Peyer's patch (tissue), 4 donors: ENCODE measurements at regions not wholly inside any gene's neighbourhood (a gene's known extent, or its start where the extent isn't known, plus 50 kb on each side); places are given as distances from the start of the nearest gene placed in this dataset.

ENCODE experiments used
- POLR2A ChIP-seq, 2 donors: fragments of 450-650 bp; IDR thresholded peaks; one replicate each; pipeline ENCODE4 v1.5.1; 2017; ENCODE audit warnings: antibody characterized with exemption in 2 of 2, mild to moderate bottlenecking in 2 of 2, moderate library complexity in 2 of 2
- TF ChIP-seq, protein P1 (sequence below), 6 experiments: fragments of 450-650 bp in 4 of 6; fragments of 200-600 bp in 2 of 6; sonication (generic) in 1 of 6; IDR thresholded peaks; one replicate each; pipeline ENCODE4 v1.5.1; 2017 to 2019; ENCODE audit warnings: antibody characterized with exemption in 6 of 6, mild to moderate bottlenecking in 3 of 6, moderate library complexity in 1 of 6

DNA sequence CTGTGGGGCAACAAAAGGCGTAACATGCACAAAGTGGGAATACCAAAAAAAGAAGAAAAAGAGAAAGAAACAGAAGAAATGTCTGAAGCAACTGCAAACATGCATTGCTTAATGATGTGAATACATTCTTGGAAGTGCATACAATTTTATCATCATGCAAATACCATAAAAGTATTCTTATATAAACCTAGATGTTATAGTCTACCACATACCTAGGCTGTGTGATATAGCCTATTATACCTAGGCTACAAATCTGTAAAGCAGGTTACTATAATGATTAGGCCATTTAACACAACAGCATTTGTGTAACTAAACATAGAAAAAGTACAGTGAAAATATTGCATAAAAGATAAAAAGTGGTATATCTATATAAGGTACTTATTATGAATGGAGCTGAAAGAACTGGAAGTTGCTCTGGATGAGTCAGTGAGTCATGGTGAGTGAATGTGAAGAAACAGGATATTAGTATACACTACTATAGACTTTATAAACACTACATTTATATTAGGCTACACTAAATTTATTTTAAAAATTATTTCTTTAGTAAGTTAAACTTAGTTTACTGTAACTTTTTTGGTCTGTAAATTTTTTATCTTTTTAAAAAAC, 319.4 kb upstream of the KCNH7 start:
- TF ChIP-seq, protein P1, sequence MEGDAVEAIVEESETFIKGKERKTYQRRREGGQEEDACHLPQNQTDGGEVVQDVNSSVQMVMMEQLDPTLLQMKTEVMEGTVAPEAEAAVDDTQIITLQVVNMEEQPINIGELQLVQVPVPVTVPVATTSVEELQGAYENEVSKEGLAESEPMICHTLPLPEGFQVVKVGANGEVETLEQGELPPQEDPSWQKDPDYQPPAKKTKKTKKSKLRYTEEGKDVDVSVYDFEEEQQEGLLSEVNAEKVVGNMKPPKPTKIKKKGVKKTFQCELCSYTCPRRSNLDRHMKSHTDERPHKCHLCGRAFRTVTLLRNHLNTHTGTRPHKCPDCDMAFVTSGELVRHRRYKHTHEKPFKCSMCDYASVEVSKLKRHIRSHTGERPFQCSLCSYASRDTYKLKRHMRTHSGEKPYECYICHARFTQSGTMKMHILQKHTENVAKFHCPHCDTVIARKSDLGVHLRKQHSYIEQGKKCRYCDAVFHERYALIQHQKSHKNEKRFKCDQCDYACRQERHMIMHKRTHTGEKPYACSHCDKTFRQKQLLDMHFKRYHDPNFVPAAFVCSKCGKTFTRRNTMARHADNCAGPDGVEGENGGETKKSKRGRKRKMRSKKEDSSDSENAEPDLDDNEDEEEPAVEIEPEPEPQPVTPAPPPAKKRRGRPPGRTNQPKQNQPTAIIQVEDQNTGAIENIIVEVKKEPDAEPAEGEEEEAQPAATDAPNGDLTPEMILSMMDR (IDR thresholded peaks at IDR 0.05), result no peak
- no peak for TF ChIP-seq POLR2A (IDR thresholded peaks at IDR 0.05)
